ENCODE measurements at regions not wholly inside any gene's neighbourhood (a gene's known extent, or its start where the extent isn't known, plus 50 kb on each side); places are given as distances from the start of the nearest gene placed in this dataset.

- H3K27me3 ChIP-seq (ENCODE audit: insufficient read depth, insufficient read length): no peaks in the 10 kb centered on the region
- no peak for TF ChIP-seq YY1 (IDR thresholded peaks at IDR 0.05; ENCODE audit: insufficient read depth, insufficient read length)
- TF ChIP-seq ZNF274 (IDR thresholded peaks at IDR 0.05; ENCODE audit: low read depth, low read length): no peak
- TF ChIP-seq SUZ12 (IDR thresholded peaks at IDR 0.05; ENCODE audit: extremely low read depth, insufficient read depth, insufficient read length): no peak
- H3K36me3 ChIP-seq (ENCODE audit: insufficient read depth, insufficient read length, low read length): no peaks in the 10 kb centered on the region
- no peaks in the 10 kb centered on the region for H3K9me3 ChIP-seq (ENCODE audit: insufficient read depth, low read length)
- H3K4me1 ChIP-seq (ENCODE audit: insufficient read depth, insufficient read length): no peaks in the 10 kb centered on the region
- no peak overlapping the region for H3K4me3 ChIP-seq (ENCODE audit: insufficient read length, low read depth)
- no peak overlapping the region for H3K9ac ChIP-seq (ENCODE audit: insufficient read length, low read depth)
- no peak for DNase-seq (ENCODE audit: low read depth, low spot score)
Observed at GRCh38 chr3:170762064-170762463, 107.9 kb downstream of the RPL22L1 start.

- Histone ChIP-seq H3K9me3 (ENCODE audit: insufficient read depth, low read length) (no peaks in the 10 kb centered on the region), H3K4me3 (ENCODE audit: insufficient read length, low read depth) (no peak overlapping the region), H3K4me1 (ENCODE audit: insufficient read depth, insufficient read length) (no peaks in the 10 kb centered on the region), H3K27me3 (ENCODE audit: insufficient read depth, insufficient read length) (no peaks in the 10 kb centered on the region), H3K9ac (ENCODE audit: insufficient read length, low read depth) (no peak overlapping the region), H3K36me3 (ENCODE audit: insufficient read depth, insufficient read length, low read length) (no peaks in the 10 kb centered on the region)
- DNase-seq (ENCODE audit: low read depth, low spot score): no peak
- no peak for TF ChIP-seq YY1 (IDR thresholded peaks at IDR 0.05; ENCODE audit: insufficient read depth, insufficient read length)
- no peak for TF ChIP-seq ZNF274 (IDR thresholded peaks at IDR 0.05; ENCODE audit: low read depth, low read length)
- no peak for TF ChIP-seq SUZ12 (IDR thresholded peaks at IDR 0.05; ENCODE audit: extremely low read depth, insufficient read depth, insufficient read length)
Observed at GRCh38 chr3:170761103-170761502, 108.9 kb downstream of the RPL22L1 start.

- TF ChIP-seq SUZ12 (IDR thresholded peaks at IDR 0.05; ENCODE audit: extremely low read depth, insufficient read depth, insufficient read length) (no peak), YY1 (IDR thresholded peaks at IDR 0.05; ENCODE audit: insufficient read depth, insufficient read length) (no peak)
- H3K9ac ChIP-seq (ENCODE audit: insufficient read length, low read depth): no peak overlapping the region
- no peaks in the 10 kb centered on the region for H3K4me1 ChIP-seq (ENCODE audit: insufficient read depth, insufficient read length)
- H3K4me3 ChIP-seq (ENCODE audit: insufficient read length, low read depth): no peak overlapping the region
- no peak for DNase-seq (ENCODE audit: low read depth, low spot score)
- H3K36me3 ChIP-seq (ENCODE audit: insufficient read depth, insufficient read length, low read length): no peaks in the 10 kb centered on the region
- no peaks in the 10 kb centered on the region for H3K27me3 ChIP-seq (ENCODE audit: insufficient read depth, insufficient read length)
- H3K9me3 ChIP-seq (ENCODE audit: insufficient read depth, low read length): no peaks in the 10 kb centered on the region
Observed at GRCh38 chr3:170760174-170760526, 109.8 kb downstream of the RPL22L1 start.

- Histone ChIP-seq H3K36me3 (ENCODE audit: insufficient read depth, insufficient read length, low read length) (no peaks in the 10 kb centered on the region), H3K9ac (ENCODE audit: insufficient read length, low read depth) (no peak overlapping the region), H3K4me3 (ENCODE audit: insufficient read length, low read depth) (no peak overlapping the region), H3K4me1 (ENCODE audit: insufficient read depth, insufficient read length) (no peaks in the 10 kb centered on the region), H3K27me3 (ENCODE audit: insufficient read depth, insufficient read length) (no peaks in the 10 kb centered on the region), H3K9me3 (ENCODE audit: insufficient read depth, low read length) (no peaks in the 10 kb centered on the region)
- DNase-seq (ENCODE audit: low read depth, low spot score): no peak
- TF ChIP-seq ZNF274 (IDR thresholded peaks at IDR 0.05; ENCODE audit: low read depth, low read length) (no peak), SUZ12 (IDR thresholded peaks at IDR 0.05; ENCODE audit: extremely low read depth, insufficient read depth, insufficient read length) (no peak), YY1 (IDR thresholded peaks at IDR 0.05; ENCODE audit: insufficient read depth, insufficient read length) (no peak)
Observed at GRCh38 chr3:170759511-170760173, 110.4 kb downstream of the RPL22L1 start.

GRCh38 chr3:170757038-170757437 lies 113.0 kb downstream of the RPL22L1 start:
- Histone ChIP-seq H3K4me1 (ENCODE audit: insufficient read depth, insufficient read length) (no peaks in the 10 kb centered on the region), H3K36me3 (ENCODE audit: insufficient read depth, insufficient read length, low read length) (no peaks in the 10 kb centered on the region), H3K9me3 (ENCODE audit: insufficient read depth, low read length) (no peaks in the 10 kb centered on the region), H3K27me3 (ENCODE audit: insufficient read depth, insufficient read length) (no peaks in the 10 kb centered on the region), H3K4me3 (ENCODE audit: insufficient read length, low read depth) (no peak overlapping the region), H3K9ac (ENCODE audit: insufficient read length, low read depth) (no peak overlapping the region)
- TF ChIP-seq SUZ12 (IDR thresholded peaks at IDR 0.05; ENCODE audit: extremely low read depth, insufficient read depth, insufficient read length): no peak
- TF ChIP-seq YY1 (IDR thresholded peaks at IDR 0.05; ENCODE audit: insufficient read depth, insufficient read length): no peak
- no peak for TF ChIP-seq ZNF274 (IDR thresholded peaks at IDR 0.05; ENCODE audit: low read depth, low read length)
- no peak for DNase-seq (ENCODE audit: low read depth, low spot score)

- Histone ChIP-seq H3K9me3 (ENCODE audit: insufficient read depth, low read length) (no peaks in the 10 kb centered on the region), H3K27me3 (ENCODE audit: insufficient read depth, insufficient read length) (no peaks in the 10 kb centered on the region), H3K4me3 (ENCODE audit: insufficient read length, low read depth) (no peak overlapping the region), H3K4me1 (ENCODE audit: insufficient read depth, insufficient read length) (no peaks in the 10 kb centered on the region), H3K36me3 (ENCODE audit: insufficient read depth, insufficient read length, low read length) (no peaks in the 10 kb centered on the region), H3K9ac (ENCODE audit: insufficient read length, low read depth) (no peak overlapping the region)
- no peak for DNase-seq (ENCODE audit: low read depth, low spot score)
- TF ChIP-seq YY1 (IDR thresholded peaks at IDR 0.05; ENCODE audit: insufficient read depth, insufficient read length): no peak
- no peak for TF ChIP-seq SUZ12 (IDR thresholded peaks at IDR 0.05; ENCODE audit: extremely low read depth, insufficient read depth, insufficient read length)
- no peak for TF ChIP-seq ZNF274 (IDR thresholded peaks at IDR 0.05; ENCODE audit: low read depth, low read length)
Observed at GRCh38 chr3:170754311-170754693, 115.7 kb downstream of the RPL22L1 start.

GRCh38 chr3:170753421-170754310 lies 116.3 kb downstream of the RPL22L1 start:
- Histone ChIP-seq H3K9ac (ENCODE audit: insufficient read length, low read depth) (no peak overlapping the region), H3K36me3 (ENCODE audit: insufficient read depth, insufficient read length, low read length) (no peaks in the 10 kb centered on the region), H3K9me3 (ENCODE audit: insufficient read depth, low read length) (no peaks in the 10 kb centered on the region), H3K27me3 (ENCODE audit: insufficient read depth, insufficient read length) (no peaks in the 10 kb centered on the region), H3K4me3 (ENCODE audit: insufficient read length, low read depth) (no peak overlapping the region), H3K4me1 (ENCODE audit: insufficient read depth, insufficient read length) (no peaks in the 10 kb centered on the region)
- DNase-seq (ENCODE audit: low read depth, low spot score): no peak
- TF ChIP-seq ZNF274 (IDR thresholded peaks at IDR 0.05; ENCODE audit: low read depth, low read length) (no peak), YY1 (IDR thresholded peaks at IDR 0.05; ENCODE audit: insufficient read depth, insufficient read length) (no peak), SUZ12 (IDR thresholded peaks at IDR 0.05; ENCODE audit: extremely low read depth, insufficient read depth, insufficient read length) (no peak)
